H7 (cell line): ENCODE measurements at regions not wholly inside any gene's neighbourhood (a gene's known extent, or its start where the extent isn't known, plus 50 kb on each side); places are given as distances from the start of the nearest gene placed in this dataset.
"Not testable (repeated sequence)": the region's sequence is repeated elsewhere in the genome, so short reads cannot be mapped to it uniquely, and the experiment has no call there.

Experiments used
- DNase-seq: peaks from one replicate; pipeline ENCODE4 v3.0.0; 2012
- H3K27me3 ChIP-seq: 2 replicates; pipeline ENCODE4 v1.6.0; 2011; ENCODE audit warnings: mild to moderate bottlenecking, low read length; ENCODE audit not compliant: control insufficient read depth, insufficient read depth
- H3K36me3 ChIP-seq: replicated peaks from 2 replicates; pipeline ENCODE4 v1.5.1; 2011; ENCODE audit warnings: low read length; ENCODE audit not compliant: control insufficient read depth, insufficient read depth
- H3K4me3 ChIP-seq: 2 replicates; pipeline ENCODE4 v1.5.1; 2011; ENCODE audit warnings: low read depth, mild to moderate bottlenecking, control low read depth, low read length, moderate library complexity; ENCODE audit not compliant: insufficient read depth

DNA sequence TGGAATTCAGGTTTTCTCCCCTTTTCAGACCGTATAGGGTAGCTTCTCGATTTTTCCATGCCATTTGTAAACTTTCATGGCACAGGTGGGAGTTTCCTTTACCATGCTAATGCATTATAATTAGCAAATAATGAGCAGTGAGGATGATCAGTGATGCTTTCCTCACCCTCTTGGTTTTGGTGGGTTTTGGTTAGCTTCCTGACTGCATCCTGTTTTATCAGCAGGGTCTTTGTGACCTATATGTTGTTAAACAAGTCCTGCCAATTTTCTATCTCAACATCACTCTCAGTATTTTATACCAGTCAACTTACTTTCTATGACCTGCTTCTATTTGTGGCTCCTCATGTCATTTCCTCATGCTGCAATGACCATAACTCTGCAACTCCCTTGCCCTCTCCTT, 1345.1 kb downstream of the NCAM2 start:
- Histone ChIP-seq H3K27me3 (no peaks in the 10 kb centered on the region), H3K36me3 (no peaks in the 10 kb centered on the region), H3K4me3 (no peak overlapping the region)
- no peak for DNase-seq

DNA sequence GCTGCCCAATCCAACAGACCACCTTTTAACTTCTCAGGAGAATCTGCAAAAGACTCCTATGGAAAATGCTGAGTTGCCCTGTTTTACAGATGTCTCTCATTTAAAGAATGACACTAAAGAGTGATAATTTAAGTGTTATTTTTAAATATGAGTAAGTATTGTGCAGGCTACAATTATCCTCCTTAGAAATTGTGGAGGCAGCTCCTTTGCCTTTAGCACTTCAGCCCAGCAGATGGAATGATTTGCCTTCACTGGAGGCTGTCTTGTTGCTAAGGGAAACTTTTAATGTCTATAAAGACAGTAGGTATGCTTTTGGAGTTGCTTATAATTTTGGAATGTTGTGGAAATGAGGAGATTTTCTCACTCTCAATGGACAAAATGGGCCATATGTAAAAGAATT, 1345.5 kb downstream of the NCAM2 start:
- Histone ChIP-seq H3K4me3 (no peak overlapping the region), H3K27me3 (no peaks in the 10 kb centered on the region), H3K36me3 (no peaks in the 10 kb centered on the region)
- DNase-seq = no peak

DNA sequence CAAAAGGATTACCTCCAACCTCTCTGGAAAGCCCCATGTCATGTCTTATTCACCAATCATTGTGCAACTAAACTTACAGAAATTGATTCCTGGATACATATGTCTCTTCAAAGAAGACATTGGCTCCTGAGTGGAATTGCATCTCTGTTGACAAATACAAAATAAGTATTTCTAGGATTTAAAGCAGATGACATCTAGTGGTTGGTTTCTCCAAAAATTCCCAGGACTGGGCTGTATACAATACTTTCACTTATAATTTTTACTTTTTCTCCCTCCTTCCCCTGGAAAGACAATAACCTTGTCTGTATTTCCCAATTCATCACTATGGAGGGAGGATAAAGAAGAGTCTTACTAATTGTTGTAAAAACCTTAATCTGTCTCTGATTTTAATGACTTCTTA, 1347.4 kb downstream of the NCAM2 start:
- Histone ChIP-seq H3K36me3 (no peaks in the 10 kb centered on the region), H3K27me3 (no peaks in the 10 kb centered on the region), H3K4me3 (no peak overlapping the region)
- no peak for DNase-seq

DNA sequence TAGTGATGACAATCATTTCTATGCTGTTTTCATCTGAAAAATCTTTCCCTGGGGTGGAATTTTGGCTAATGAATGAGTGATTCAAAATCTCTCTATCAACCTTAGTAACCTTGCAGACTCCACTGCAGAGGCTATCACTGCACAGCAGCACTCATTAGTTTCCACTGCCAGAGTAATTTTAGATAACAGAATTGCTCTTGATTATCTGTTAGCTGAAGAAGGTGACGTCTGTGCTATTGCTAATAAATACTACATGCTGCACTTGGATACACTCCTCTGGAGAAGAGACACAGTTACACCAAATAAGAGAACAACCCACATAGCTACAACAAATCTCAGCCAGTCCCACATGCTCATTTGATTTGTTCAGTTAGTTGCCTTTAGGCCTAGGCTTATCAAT, 1348.4 kb downstream of the NCAM2 start:
- DNase-seq = no peak
- Histone ChIP-seq H3K27me3 (no peaks in the 10 kb centered on the region), H3K4me3 (no peak overlapping the region), H3K36me3 (no peaks in the 10 kb centered on the region)

DNA sequence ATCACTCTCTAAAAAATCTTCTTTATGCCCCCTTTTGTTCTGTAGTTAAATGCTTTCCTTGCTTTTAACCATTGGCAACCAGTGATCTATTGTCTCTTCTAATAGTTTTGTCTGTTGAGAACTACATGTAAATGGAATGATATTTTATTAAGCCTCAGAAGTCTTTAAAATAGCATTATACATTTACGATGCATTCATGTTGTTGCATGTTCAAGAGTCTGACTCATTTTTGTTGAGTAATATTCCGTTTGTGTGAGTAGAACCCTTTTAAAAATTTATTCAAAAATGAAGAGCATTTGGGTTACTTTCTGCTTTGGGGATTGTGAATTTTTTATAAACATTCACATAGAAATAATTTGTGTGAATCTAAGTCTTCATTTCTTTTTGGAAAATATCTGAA, 1352.9 kb downstream of the NCAM2 start:
- DNase-seq = no peak
- no peaks in the 10 kb centered on the region for H3K36me3 ChIP-seq
- no peak overlapping the region for H3K4me3 ChIP-seq

DNA sequence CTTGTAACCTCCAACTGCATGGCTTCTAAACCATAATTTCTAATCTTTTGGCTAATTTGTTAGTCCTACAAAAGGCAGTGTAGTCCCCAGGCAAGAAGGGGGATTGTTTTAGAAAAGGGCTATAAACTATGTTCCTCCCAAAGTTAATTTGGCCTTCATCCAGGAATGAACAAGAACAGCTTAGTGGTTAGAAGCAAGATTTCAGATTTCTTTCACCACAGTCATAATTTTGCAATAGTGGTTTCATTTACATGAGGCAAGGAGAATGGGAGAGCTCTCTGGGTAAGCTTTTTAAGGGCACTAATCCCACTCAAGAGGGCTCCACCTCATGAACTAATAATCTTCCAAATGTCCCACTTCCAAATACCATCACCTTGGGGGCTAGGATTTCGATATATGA, 1353.9 kb downstream of the NCAM2 start:
- Histone ChIP-seq H3K36me3 (no peaks in the 10 kb centered on the region), H3K27me3 (no peaks in the 10 kb centered on the region), H3K4me3 (no peak overlapping the region)
- no peak for DNase-seq

More for the DNA sequence above, 1352.9 kb downstream of the NCAM2 start:
- no peaks in the 10 kb centered on the region for H3K27me3 ChIP-seq

DNA sequence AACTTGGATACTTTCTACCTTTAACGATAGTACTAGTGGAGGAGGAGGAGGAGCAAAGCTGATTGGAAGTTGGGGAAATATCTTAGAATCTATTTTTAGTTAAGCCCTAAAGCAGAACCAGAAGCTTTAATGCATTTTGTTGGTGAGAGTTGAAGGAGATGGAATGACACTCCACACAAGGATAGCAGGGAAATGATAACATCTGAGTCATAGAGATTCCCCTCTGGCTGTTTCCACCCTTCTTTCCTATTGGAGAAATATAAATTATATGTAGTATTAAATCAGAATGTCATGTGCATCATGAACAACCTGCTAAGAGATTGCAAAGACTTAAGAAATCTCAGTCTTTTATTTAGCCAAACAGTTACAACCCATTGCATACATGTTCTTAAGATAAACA, 1357.7 kb downstream of the NCAM2 start:
- no peak for DNase-seq
- H3K27me3 ChIP-seq = no peaks in the 10 kb centered on the region
- H3K4me3 ChIP-seq = no peak overlapping the region
- H3K36me3 ChIP-seq = no peaks in the 10 kb centered on the region

DNA sequence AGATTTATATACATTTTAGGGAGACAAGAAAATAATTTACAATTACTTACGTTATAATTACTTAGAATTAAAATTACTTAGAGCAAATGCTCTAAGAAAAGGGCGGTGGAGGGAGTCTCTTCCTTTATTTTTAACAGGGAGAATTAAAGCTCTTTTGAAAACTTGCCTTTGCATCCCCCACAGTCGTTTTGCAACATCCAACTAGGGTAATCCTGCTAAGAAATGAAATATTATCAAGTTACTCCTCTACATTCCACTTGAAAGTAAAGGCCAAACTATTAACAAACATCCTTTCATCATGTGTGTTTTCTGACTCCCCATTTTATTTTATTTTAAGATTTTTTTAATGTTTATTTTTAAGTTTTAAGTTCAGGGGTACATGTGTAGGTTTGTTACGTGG, 1358.5 kb downstream of the NCAM2 start:
- no peak for DNase-seq
- no peaks in the 10 kb centered on the region for H3K36me3 ChIP-seq
- H3K4me3 ChIP-seq = no peak overlapping the region
- H3K27me3 ChIP-seq = no peaks in the 10 kb centered on the region

DNA sequence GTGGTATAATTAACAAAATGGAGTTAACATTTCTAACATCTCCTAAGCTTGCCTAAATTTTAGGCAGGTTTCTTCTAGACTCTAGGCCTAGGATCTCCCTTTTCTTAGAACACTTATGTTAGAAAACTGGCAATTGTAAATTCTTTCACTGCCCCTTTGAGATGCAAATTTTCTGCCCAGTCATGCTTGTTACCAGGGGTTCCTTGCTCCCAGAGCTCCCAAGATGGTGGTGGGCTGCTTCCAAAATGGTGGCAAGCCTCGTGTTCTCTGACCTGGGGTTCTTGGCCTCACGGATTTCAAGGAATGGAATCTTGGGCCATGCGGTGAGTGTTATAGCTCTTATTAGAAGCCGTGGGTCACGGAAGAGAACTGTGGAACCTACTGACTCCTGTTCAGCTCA, 1361.4 kb downstream of the NCAM2 start:
- not testable (repeated sequence) for H3K27me3 ChIP-seq, H3K4me3 ChIP-seq, DNase-seq

DNA sequence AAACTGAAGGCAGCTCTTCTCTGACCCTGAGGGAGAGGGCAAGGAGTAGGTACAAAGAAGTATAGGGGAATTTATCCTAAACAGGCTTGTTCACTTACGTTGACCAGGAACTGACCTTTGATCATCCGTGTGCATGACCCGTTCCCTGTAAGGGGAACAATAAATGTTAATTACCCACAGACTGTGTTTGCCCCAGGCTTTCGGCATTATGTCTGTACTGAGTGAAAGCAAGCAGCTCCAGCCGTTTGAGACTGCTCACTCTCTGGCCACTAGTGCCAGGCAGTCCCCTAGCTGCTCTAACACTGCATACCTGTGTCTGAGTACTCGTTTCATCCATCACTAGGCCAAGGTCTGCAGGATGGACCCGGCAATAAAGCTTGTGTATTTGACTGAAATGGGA, 1365.3 kb downstream of the NCAM2 start:
- Histone ChIP-seq H3K36me3 (no peaks in the 10 kb centered on the region), H3K27me3 (no peaks in the 10 kb centered on the region), H3K4me3 (no peak overlapping the region)
- DNase-seq = no peak

More for the DNA sequence above, 1361.4 kb downstream of the NCAM2 start:
- H3K36me3 ChIP-seq = not testable (repeated sequence)

DNA sequence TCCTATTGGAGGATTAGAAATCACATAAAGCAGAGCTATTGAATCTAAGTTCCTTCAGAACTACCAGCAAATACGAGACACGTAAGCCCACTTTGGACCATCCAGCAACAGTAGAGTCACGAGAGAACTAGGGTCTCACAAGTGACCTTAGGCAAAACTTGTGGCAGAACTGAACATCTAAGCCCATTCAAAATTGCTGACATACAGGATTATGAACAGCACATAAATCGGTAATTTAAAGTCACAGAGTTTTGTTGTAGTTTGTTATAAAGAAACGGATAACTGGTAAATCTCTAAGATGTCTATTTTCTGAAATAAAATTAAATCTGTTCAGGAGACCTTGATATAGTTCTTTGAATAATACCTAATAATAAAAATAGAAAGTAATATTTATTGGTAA, 1366.0 kb downstream of the NCAM2 start:
- H3K27me3 ChIP-seq = no peaks in the 10 kb centered on the region
- no peak for DNase-seq
- no peaks in the 10 kb centered on the region for H3K36me3 ChIP-seq
- no peak overlapping the region for H3K4me3 ChIP-seq

DNA sequence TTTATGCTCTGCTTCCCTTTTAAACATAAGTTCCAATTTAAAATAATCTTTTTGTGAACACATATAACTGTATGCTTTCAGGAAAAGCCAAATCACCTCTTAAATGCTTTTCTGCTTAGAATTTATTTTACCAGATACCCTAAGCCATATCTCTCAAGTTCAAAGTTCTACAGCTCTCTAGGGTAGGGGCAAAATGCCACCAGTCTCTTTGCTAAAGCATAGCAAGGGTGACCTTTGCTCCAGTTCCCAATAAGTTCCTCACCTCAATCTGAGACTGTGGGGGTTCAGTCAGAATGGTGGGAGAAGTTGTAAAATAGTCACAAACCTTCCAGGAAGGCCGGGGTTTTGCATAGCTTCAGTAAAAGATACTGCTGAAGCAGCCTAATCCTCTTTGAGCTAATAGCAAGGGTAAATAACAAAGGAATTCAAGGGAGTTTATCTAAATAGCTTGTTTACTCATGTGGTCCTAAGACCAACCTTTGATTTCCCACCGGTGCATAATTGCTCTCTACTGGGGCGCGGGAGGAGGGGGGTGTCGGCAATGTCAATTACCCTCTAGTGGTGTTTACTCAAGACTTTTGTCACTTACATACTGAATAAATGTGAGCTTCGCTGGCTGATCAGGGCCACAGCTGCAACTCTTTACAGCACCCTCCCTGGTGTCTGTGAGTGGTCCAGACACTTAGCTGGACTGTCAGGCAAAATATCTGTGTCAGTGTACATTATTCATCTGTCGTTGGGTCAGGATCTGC, 1376.2 kb downstream of the NCAM2 start:
- DNase-seq = no peak
- Histone ChIP-seq H3K36me3 (no peaks in the 10 kb centered on the region), H3K27me3 (peaks cover 26% of the 10 kb centered on the region), H3K4me3 (no peak overlapping the region)

DNA sequence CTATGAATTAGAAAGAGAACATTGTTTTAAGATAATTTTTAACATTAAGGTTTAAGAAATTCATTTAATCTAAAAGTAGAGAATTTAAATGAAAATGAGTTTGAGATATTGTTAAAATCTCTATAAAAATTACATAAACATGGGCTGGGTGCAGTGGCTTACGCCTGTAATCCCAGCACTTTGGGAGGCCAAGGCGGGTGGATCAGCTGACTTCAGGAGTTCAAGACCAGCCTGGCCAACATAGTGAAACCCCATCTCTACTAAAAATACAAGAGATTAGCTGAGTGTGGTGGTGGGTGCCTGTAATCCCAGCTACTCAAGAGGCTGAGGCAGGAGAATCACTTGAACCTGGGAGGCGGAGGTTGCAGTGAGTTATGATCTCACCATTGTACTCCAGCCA, 1379.6 kb downstream of the NCAM2 start:
- DNase-seq, H3K36me3 ChIP-seq: not testable (repeated sequence)
- H3K27me3 ChIP-seq = peaks cover 28% of the 10 kb centered on the region

DNA sequence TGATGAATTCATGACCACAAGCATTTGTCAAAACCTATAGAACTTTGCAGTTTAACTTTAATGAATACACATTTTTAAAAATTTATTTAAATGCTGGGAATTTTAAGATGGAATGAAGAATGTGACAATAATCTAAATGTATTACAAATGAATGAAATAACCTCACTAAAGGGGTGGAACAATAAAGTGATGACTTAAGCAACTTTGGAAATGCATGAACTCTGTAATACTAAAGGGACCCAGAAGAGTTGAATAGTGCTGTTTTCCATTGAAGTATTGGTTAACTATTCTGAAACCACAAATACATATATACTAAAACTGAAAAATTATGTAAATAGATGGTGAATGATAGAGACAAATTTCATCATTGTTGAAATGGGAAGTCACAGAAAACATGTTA, 1395.1 kb downstream of the NCAM2 start:
- no peaks in the 10 kb centered on the region for H3K27me3 ChIP-seq
- no peak for DNase-seq
- no peaks in the 10 kb centered on the region for H3K36me3 ChIP-seq
- H3K4me3 ChIP-seq = no peak overlapping the region

More for the DNA sequence above, 1379.6 kb downstream of the NCAM2 start:
- not testable (repeated sequence) for H3K4me3 ChIP-seq

DNA sequence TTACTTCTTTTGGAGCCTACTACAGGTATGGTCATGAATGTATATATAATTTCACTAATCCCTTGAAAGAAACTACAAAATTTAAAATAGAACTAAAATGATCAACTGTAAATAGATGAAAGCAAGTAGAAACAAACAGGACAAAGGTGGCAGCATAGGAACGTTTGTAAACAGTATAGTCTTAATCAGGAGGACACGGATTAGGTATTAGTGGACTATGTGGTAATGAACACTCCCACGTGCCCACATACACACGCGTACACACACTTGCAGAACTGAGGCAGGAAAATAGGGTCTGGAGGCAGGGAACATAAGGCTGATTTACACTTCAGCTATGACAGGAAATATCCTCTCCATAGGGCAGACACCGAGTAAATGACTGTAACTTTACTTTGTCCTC, 1397.8 kb downstream of the NCAM2 start:
- DNase-seq = no peak
- H3K27me3 ChIP-seq = no peaks in the 10 kb centered on the region
- H3K4me3 ChIP-seq = no peak overlapping the region
- H3K36me3 ChIP-seq = no peaks in the 10 kb centered on the region
